ENCODE measurements at regions not wholly inside any gene's neighbourhood (a gene's known extent, or its start where the extent isn't known, plus 50 kb on each side); places are given as distances from the start of the nearest gene placed in this dataset.

DNA sequence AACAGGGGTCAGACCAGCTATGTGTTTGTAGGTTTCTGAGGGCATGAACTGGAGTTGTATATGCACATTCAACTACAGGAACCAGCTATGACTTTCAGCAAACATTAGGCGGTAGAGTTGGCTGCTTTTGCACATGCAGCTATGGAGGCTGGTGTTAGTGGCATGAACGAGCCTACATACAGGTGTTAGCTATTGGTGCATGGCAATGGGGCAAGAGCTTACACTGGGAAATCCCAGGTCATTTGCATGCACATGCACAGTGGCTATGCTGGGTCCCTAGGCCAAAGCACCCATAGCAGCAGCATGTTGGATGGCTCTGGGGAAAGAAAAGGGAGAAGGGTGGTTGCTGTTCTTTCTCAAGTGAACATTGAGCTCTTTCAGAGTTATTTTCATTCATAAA lies 1018.5 kb upstream of the PHF14 start:
- Histone ChIP-seq H3K36me3 (ENCODE audit: control insufficient read depth in 4 of 4, insufficient read depth in 4 of 4, low read length in 4 of 4) (no peaks in the 10 kb centered on the region), H3K27me3 (ENCODE audit: control insufficient read depth in 3 of 3, insufficient read depth in 3 of 3, low read length in 2 of 3) (no peaks in the 10 kb centered on the region), H3K9ac (ENCODE audit: insufficient read depth in 1 of 2, low read length in 2 of 2) (no peak overlapping the region), H3K4me3 (no peak overlapping the region), H3K4me1 (ENCODE audit: control insufficient read depth in 5 of 5, insufficient read depth in 5 of 5, low read length in 5 of 5) (peaks cover 0 to 3% (median 0%) of the 10 kb centered on the region in 5 donors), H3K9me3 (ENCODE audit: control insufficient read depth in 4 of 4, insufficient read depth in 3 of 4, low read length in 3 of 4) (peaks cover 0 to 7% (median 2%) of the 10 kb centered on the region in 4 donors), H3K27ac (ENCODE audit: low read depth in 1 of 2, low read length in 1 of 2) (no peak overlapping the region)
- no peak for DNase-seq
- TF ChIP-seq, protein P1, sequence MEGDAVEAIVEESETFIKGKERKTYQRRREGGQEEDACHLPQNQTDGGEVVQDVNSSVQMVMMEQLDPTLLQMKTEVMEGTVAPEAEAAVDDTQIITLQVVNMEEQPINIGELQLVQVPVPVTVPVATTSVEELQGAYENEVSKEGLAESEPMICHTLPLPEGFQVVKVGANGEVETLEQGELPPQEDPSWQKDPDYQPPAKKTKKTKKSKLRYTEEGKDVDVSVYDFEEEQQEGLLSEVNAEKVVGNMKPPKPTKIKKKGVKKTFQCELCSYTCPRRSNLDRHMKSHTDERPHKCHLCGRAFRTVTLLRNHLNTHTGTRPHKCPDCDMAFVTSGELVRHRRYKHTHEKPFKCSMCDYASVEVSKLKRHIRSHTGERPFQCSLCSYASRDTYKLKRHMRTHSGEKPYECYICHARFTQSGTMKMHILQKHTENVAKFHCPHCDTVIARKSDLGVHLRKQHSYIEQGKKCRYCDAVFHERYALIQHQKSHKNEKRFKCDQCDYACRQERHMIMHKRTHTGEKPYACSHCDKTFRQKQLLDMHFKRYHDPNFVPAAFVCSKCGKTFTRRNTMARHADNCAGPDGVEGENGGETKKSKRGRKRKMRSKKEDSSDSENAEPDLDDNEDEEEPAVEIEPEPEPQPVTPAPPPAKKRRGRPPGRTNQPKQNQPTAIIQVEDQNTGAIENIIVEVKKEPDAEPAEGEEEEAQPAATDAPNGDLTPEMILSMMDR (IDR thresholded peaks at IDR 0.05; ENCODE audit: control extremely low read depth, extremely low read depth) = no peak
- 86 to 94% methylated on average over 2 of the region's 2 CpGs for WGBS, 2 donors
- no peak for ATAC-seq (ENCODE audit: insufficient read depth, low FRiP score)

DNA sequence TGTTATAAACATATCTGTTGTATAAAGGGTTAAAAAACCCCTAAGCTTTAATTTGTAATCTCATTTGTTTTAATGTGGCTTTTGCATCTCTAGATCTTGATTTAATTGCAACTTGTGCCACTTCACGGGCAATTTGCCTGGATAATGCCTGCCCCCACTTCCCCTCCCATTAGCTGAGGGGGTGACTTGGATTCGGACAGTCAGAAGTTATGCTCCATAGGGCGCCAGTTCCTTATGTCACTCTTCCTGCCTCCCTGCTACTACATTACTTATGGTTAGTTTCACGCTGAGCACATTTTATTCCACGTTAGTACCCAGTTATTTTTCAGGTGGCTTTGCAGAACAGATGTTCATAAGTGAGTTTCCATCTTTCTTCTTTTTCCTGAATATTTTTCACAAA lies 1015.2 kb upstream of the PHF14 start:
- TF ChIP-seq, protein P1 (IDR thresholded peaks at IDR 0.05; ENCODE audit: control extremely low read depth, extremely low read depth) = no peak

DNA sequence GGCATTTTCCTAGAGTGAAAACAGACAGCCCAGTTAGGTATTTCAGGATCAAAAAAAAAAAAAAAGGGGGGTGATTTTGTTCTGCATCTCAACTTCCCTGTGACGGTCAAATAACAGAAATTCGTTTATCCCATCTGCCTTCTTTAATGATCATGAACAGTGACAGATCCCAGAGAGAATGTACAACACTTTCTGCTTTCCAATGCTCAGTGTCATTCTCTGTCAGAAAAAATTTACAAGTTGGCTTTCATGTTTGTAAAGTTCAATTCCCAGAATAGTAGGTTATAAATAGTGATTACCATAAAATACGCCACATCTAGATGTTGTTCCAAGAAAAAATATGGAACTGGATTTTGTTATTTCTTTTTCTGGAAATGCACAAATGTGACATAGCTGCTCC lies 1013.2 kb upstream of the PHF14 start:
- TF ChIP-seq, protein P1 (IDR thresholded peaks at IDR 0.05; ENCODE audit: control extremely low read depth, extremely low read depth) = no peak
- H3K36me3 ChIP-seq (ENCODE audit: control insufficient read depth in 4 of 4, insufficient read depth in 4 of 4, low read length in 4 of 4) = no peaks in the 10 kb centered on the region
- H3K27me3 ChIP-seq (ENCODE audit: control insufficient read depth in 3 of 3, insufficient read depth in 3 of 3, low read length in 2 of 3) = no peaks in the 10 kb centered on the region
- no peaks in the 10 kb centered on the region for H3K4me1 ChIP-seq (ENCODE audit: control insufficient read depth in 5 of 5, insufficient read depth in 5 of 5, low read length in 5 of 5)
- 39 to 59% methylated on average over 3 of the region's 3 CpGs for WGBS, 2 donors
- ATAC-seq (ENCODE audit: insufficient read depth, low FRiP score) (no peak), DNase-seq (no peak)
- no peak overlapping the region for H3K4me3 ChIP-seq
- no peak overlapping the region for H3K27ac ChIP-seq (ENCODE audit: low read depth in 1 of 2, low read length in 1 of 2)
- H3K9ac ChIP-seq (ENCODE audit: insufficient read depth in 1 of 2, low read length in 2 of 2) = no peak overlapping the region
- no peaks in the 10 kb centered on the region for H3K9me3 ChIP-seq (ENCODE audit: control insufficient read depth in 4 of 4, insufficient read depth in 3 of 4, low read length in 3 of 4)

More for the DNA sequence above, 1015.2 kb upstream of the PHF14 start:
- 82% methylated on average over 5 of the region's 5 CpGs for WGBS, 2 donors
- ATAC-seq (ENCODE audit: insufficient read depth, low FRiP score) (no peak), DNase-seq (no peak)
- Histone ChIP-seq H3K36me3 (ENCODE audit: control insufficient read depth in 4 of 4, insufficient read depth in 4 of 4, low read length in 4 of 4) (no peaks in the 10 kb centered on the region), H3K4me3 (no peak overlapping the region), H3K27ac (ENCODE audit: low read depth in 1 of 2, low read length in 1 of 2) (no peak overlapping the region), H3K9ac (ENCODE audit: insufficient read depth in 1 of 2, low read length in 2 of 2) (no peak overlapping the region), H3K27me3 (ENCODE audit: control insufficient read depth in 3 of 3, insufficient read depth in 3 of 3, low read length in 2 of 3) (no peaks in the 10 kb centered on the region), H3K4me1 (ENCODE audit: control insufficient read depth in 5 of 5, insufficient read depth in 5 of 5, low read length in 5 of 5) (peaks cover 0 to 3% (median 0%) of the 10 kb centered on the region in 5 donors), H3K9me3 (ENCODE audit: control insufficient read depth in 4 of 4, insufficient read depth in 3 of 4, low read length in 3 of 4) (peaks cover 0 to 7% (median 2%) of the 10 kb centered on the region in 4 donors)
